CD4-positive, CD25-positive, alpha-beta regulatory T cell (primary cell): ENCODE measurements at regions not wholly inside any gene's neighbourhood (a gene's known extent, or its start where the extent isn't known, plus 50 kb on each side); places are given as distances from the start of the nearest gene placed in this dataset.
"Not testable (repeated sequence)": the region's sequence is repeated elsewhere in the genome, so short reads cannot be mapped to it uniquely, and the experiment has no call there.

Experiments
- ATAC-seq, 2 donors: fragments of 150-1000 bp; cut with Tn5 transposase; one replicate each; pipeline ENCODE4 v1.10.0; 2021; ENCODE audit warnings: low read depth in 2 of 2, moderate number of reproducible peaks in 2 of 2, moderate library complexity in 1 of 2
- DNase-seq, 3 donors: peaks; one replicate each; pipeline versions ENCODE4 v3.0.0 to v3.0.0-alpha.2; 2012 to 2022; ENCODE audit warnings: mixed read lengths in 1 of 3
- H3K27ac ChIP-seq: one replicate; pipeline ENCODE4 v1.7.0; 2013; ENCODE audit warnings: mild to moderate bottlenecking, low read length; ENCODE audit not compliant: insufficient read depth, poor library complexity, severe bottlenecking
- H3K27me3 ChIP-seq: one replicate; pipeline ENCODE4 v1.7.0; 2013; ENCODE audit warnings: low read length; ENCODE audit not compliant: control insufficient read depth, insufficient read depth
- H3K36me3 ChIP-seq: one replicate; pipeline ENCODE4 v1.7.0; 2013; ENCODE audit warnings: mild to moderate bottlenecking, low read length, moderate library complexity; ENCODE audit not compliant: control insufficient read depth, insufficient read depth
- H3K4me1 ChIP-seq: 2 replicates; pipeline ENCODE4 v1.7.0; 2013; ENCODE audit warnings: mild to moderate bottlenecking, low read length; ENCODE audit not compliant: insufficient read depth, control insufficient read depth, poor library complexity, severe bottlenecking
- H3K4me3 ChIP-seq: one replicate; pipeline ENCODE4 v1.7.0; 2013; ENCODE audit warnings: low read depth, mild to moderate bottlenecking, low read length, moderate library complexity
- H3K9me3 ChIP-seq, 2 experiments: 1 replicate in 1 of 2; 2 replicates in 1 of 2; pipeline ENCODE4 v1.7.0; 2013; ENCODE audit warnings: low read length in 2 of 2, mild to moderate bottlenecking in 1 of 2, moderate library complexity in 1 of 2; ENCODE audit not compliant: control insufficient read depth in 2 of 2
- H3K27ac Mint-ChIP-seq, 3 donors: one replicate each; pipeline ENCODE4 v1.8.0; 2020 to 2022; ENCODE audit warnings: mild to moderate bottlenecking in 3 of 3, mixed read lengths in 3 of 3, moderate library complexity in 2 of 3
- H3K27me3 Mint-ChIP-seq: one replicate; pipeline ENCODE4 v1.8.0; 2022; ENCODE audit warnings: mild to moderate bottlenecking, mixed read lengths
- H3K36me3 Mint-ChIP-seq: one replicate; pipeline ENCODE4 v1.8.0; 2020; ENCODE audit warnings: mixed read lengths
- H3K4me1 Mint-ChIP-seq, 4 donors: one replicate each; pipeline ENCODE4 v1.8.0; 2020 to 2022; ENCODE audit warnings: mixed read lengths in 4 of 4, mild to moderate bottlenecking in 1 of 4
- H3K4me3 Mint-ChIP-seq, 4 donors: one replicate each; pipeline ENCODE4 v1.8.0; 2020 to 2022; ENCODE audit warnings: mild to moderate bottlenecking in 4 of 4, mixed read lengths in 4 of 4, moderate library complexity in 3 of 4
- H3K9me3 Mint-ChIP-seq, 7 donors: one replicate each; pipeline ENCODE4 v1.8.0; 2020 to 2022; ENCODE audit warnings: mixed read lengths in 7 of 7, mild to moderate bottlenecking in 3 of 7, moderate library complexity in 2 of 7

GRCh38 chr6:14476793-14477531 is 359.4 kb downstream of the CD83 start:
- Mint-ChIP-seq H3K36me3 (no peaks in the 10 kb centered on the region), H3K4me3 (no peak overlapping the region), H3K27me3 (no peaks in the 10 kb centered on the region), H3K4me1 (no peaks in the 10 kb centered on the region), H3K9me3 (peaks cover 0 to 4% (median 2%) of the 10 kb centered on the region in 7 donors), H3K27ac (no peak overlapping the region)
- Histone ChIP-seq H3K36me3 (no peaks in the 10 kb centered on the region), H3K4me3 (no peak overlapping the region), H3K27ac (no peak overlapping the region), H3K4me1 (no peaks in the 10 kb centered on the region), H3K9me3 (no peaks in the 10 kb centered on the region), H3K27me3 (no peaks in the 10 kb centered on the region)
- ATAC-seq (no peak), DNase-seq (no peak)

GRCh38 chr6:14477559-14477958 is 360.0 kb downstream of the CD83 start:
- no peak overlapping the region for H3K27ac Mint-ChIP-seq
- no peak overlapping the region for H3K4me3 Mint-ChIP-seq
- H3K36me3 Mint-ChIP-seq, result no peaks in the 10 kb centered on the region
- DNase-seq (no peak), ATAC-seq (no peak)
- H3K4me1 Mint-ChIP-seq, result no peaks in the 10 kb centered on the region
- Histone ChIP-seq H3K27me3 (no peaks in the 10 kb centered on the region), H3K27ac (no peak overlapping the region), H3K36me3 (no peaks in the 10 kb centered on the region), H3K4me1 (no peaks in the 10 kb centered on the region), H3K9me3 (no peaks in the 10 kb centered on the region), H3K4me3 (no peak overlapping the region)
- no peaks in the 10 kb centered on the region for H3K27me3 Mint-ChIP-seq
- peaks cover 0 to 4% (median 2%) of the 10 kb centered on the region in 7 donors for H3K9me3 Mint-ChIP-seq

GRCh38 chr6:14478381-14479225 is 361.0 kb downstream of the CD83 start:
- Histone ChIP-seq H3K27ac (no peak overlapping the region), H3K4me3 (no peak overlapping the region), H3K9me3 (no peaks in the 10 kb centered on the region), H3K36me3 (no peaks in the 10 kb centered on the region), H3K4me1 (no peaks in the 10 kb centered on the region), H3K27me3 (no peaks in the 10 kb centered on the region)
- Mint-ChIP-seq H3K36me3 (no peaks in the 10 kb centered on the region), H3K27ac (no peak overlapping the region), H3K4me3 (no peak overlapping the region), H3K4me1 (no peaks in the 10 kb centered on the region), H3K27me3 (no peaks in the 10 kb centered on the region), H3K9me3 (peaks cover 0 to 5% (median 2%) of the 10 kb centered on the region in 7 donors)
- DNase-seq (no peak), ATAC-seq (no peak)

GRCh38 chr6:14481946-14482345 is 364.4 kb downstream of the CD83 start:
- H3K27ac Mint-ChIP-seq, H3K27me3 Mint-ChIP-seq, H3K4me3 Mint-ChIP-seq, ATAC-seq, H3K9me3 ChIP-seq, H3K27me3 ChIP-seq, DNase-seq, H3K4me1 Mint-ChIP-seq, H3K9me3 Mint-ChIP-seq, H3K4me3 ChIP-seq, H3K36me3 Mint-ChIP-seq, H3K4me1 ChIP-seq, H3K36me3 ChIP-seq, H3K27ac ChIP-seq: not testable (repeated sequence)

GRCh38 chr6:14487625-14488024 is 370.1 kb downstream of the CD83 start:
- H3K9me3 Mint-ChIP-seq, result peaks cover 0 to 2% (median 0%) of the 10 kb centered on the region in 7 donors
- Histone ChIP-seq H3K27me3 (no peaks in the 10 kb centered on the region), H3K4me3 (no peak overlapping the region), H3K9me3 (no peaks in the 10 kb centered on the region), H3K36me3 (no peaks in the 10 kb centered on the region), H3K4me1 (no peaks in the 10 kb centered on the region), H3K27ac (no peak overlapping the region)
- no peaks in the 10 kb centered on the region for H3K27me3 Mint-ChIP-seq
- no peak overlapping the region for H3K4me3 Mint-ChIP-seq
- no peak overlapping the region for H3K27ac Mint-ChIP-seq
- no peaks in the 10 kb centered on the region for H3K4me1 Mint-ChIP-seq
- no peaks in the 10 kb centered on the region for H3K36me3 Mint-ChIP-seq
- DNase-seq, result no peak
- no peak for ATAC-seq

GRCh38 chr6:14488180-14488579 is 370.6 kb downstream of the CD83 start:
- Mint-ChIP-seq H3K27ac (no peak overlapping the region), H3K9me3 (peaks cover 0 to 2% (median 0%) of the 10 kb centered on the region in 7 donors)

GRCh38 chr6:14489445-14489844 is 371.9 kb downstream of the CD83 start:
- no peak for ATAC-seq
- no peak overlapping the region for H3K27ac ChIP-seq
- no peak overlapping the region for H3K4me3 ChIP-seq
- Mint-ChIP-seq H3K4me1 (no peaks in the 10 kb centered on the region), H3K9me3 (peaks cover 0 to 2% (median 0%) of the 10 kb centered on the region in 7 donors), H3K27ac (no peak overlapping the region), H3K27me3 (peaks cover 4% of the 10 kb centered on the region), H3K36me3 (no peaks in the 10 kb centered on the region), H3K4me3 (no peak overlapping the region)
- H3K9me3 ChIP-seq, result no peaks in the 10 kb centered on the region
- no peak for DNase-seq
- H3K27me3 ChIP-seq, result no peaks in the 10 kb centered on the region
- no peaks in the 10 kb centered on the region for H3K36me3 ChIP-seq
- H3K4me1 ChIP-seq, result no peaks in the 10 kb centered on the region

More at GRCh38 chr6:14488180-14488579, 370.6 kb downstream of the CD83 start:
- no peak overlapping the region for H3K27ac ChIP-seq
- H3K27me3 Mint-ChIP-seq, result no peaks in the 10 kb centered on the region
- no peaks in the 10 kb centered on the region for H3K36me3 ChIP-seq
- no peaks in the 10 kb centered on the region for H3K27me3 ChIP-seq
- H3K4me1 ChIP-seq, result no peaks in the 10 kb centered on the region
- H3K36me3 Mint-ChIP-seq, result no peaks in the 10 kb centered on the region
- no peaks in the 10 kb centered on the region for H3K4me1 Mint-ChIP-seq
- H3K4me3 Mint-ChIP-seq, result no peak overlapping the region
- ATAC-seq (no peak), DNase-seq (no peak)
- no peak overlapping the region for H3K4me3 ChIP-seq
- H3K9me3 ChIP-seq, result no peaks in the 10 kb centered on the region
